PC-3 (cell line): ENCODE measurements at regions not wholly inside any gene's neighbourhood (a gene's known extent, or its start where the extent isn't known, plus 50 kb on each side); places are given as distances from the start of the nearest gene placed in this dataset.

ENCODE experiments used
- CTCF ChIP-seq: fragments of 300-600 bp; sonication (generic); conservative IDR thresholded peaks from 2 replicates; pipeline ENCODE4 v1.5.1; 2017; ENCODE audit warnings: antibody characterized with exemption, low read depth, mild to moderate bottlenecking, low read length
- EZH2 ChIP-seq: fragments of 300-600 bp; sonication (generic); IDR thresholded peaks from one replicate; pipeline ENCODE4 v1.6.1; 2017; ENCODE audit warnings: antibody characterized with exemption, mild to moderate bottlenecking, low read length; ENCODE audit not compliant: unreplicated experiment
- EZH2phosphoT487 ChIP-seq: fragments of 300-600 bp; sonication (generic); IDR thresholded peaks from 2 replicates; pipeline ENCODE4 v1.6.1; 2018; ENCODE audit warnings: mild to moderate bottlenecking, antibody characterized with exemption, low read length, borderline replicate concordance

- TF ChIP-seq CTCF (no peak), EZH2 (no peak), EZH2phosphoT487 (no peak)
Observed at GRCh38 chr11:70567680-70568034, 169.3 kb downstream of the CTTN start.
